Brain pericyte (primary cell): ENCODE measurements at regions not wholly inside any gene's neighbourhood (a gene's known extent, or its start where the extent isn't known, plus 50 kb on each side); places are given as distances from the start of the nearest gene placed in this dataset.
"Not testable (repeated sequence)": the region's sequence is repeated elsewhere in the genome, so short reads cannot be mapped to it uniquely, and the experiment has no call there.

Source experiments
- DNase-seq: peaks from one replicate; pipeline ENCODE4 v3.0.0-alpha.2; 2012; ENCODE audit warnings: low read depth, low spot score

- no peak for DNase-seq
Observed at GRCh38 chr3:5750091-5750490, 562.6 kb downstream of the EDEM1 start.

- no peak for DNase-seq
Observed at GRCh38 chr3:5750874-5751640, 563.5 kb downstream of the EDEM1 start.

- DNase-seq = no peak
Observed at GRCh38 chr3:5754602-5755001, 567.1 kb downstream of the EDEM1 start.

- DNase-seq = no peak
Observed at GRCh38 chr3:5756443-5756842, 568.9 kb downstream of the EDEM1 start.

- no peak for DNase-seq
Observed at GRCh38 chr3:5757213-5757804, 569.8 kb downstream of the EDEM1 start.

- no peak for DNase-seq
Observed at GRCh38 chr3:5758699-5759098, 571.2 kb downstream of the EDEM1 start.

GRCh38 chr3:5762506-5762905, 575.0 kb downstream of the EDEM1 start:
- no peak for DNase-seq

- DNase-seq = no peak
Observed at GRCh38 chr3:5766848-5767247, 579.3 kb downstream of the EDEM1 start.

GRCh38 chr3:5767304-5767703, 579.8 kb downstream of the EDEM1 start:
- no peak for DNase-seq

- no peak for DNase-seq
Observed at GRCh38 chr3:5768281-5768945, 580.9 kb downstream of the EDEM1 start.

- no peak for DNase-seq
Observed at GRCh38 chr3:5769825-5770224, 582.3 kb downstream of the EDEM1 start.

- no peak for DNase-seq
Observed at GRCh38 chr3:5774337-5774736, 586.8 kb downstream of the EDEM1 start.

GRCh38 chr3:5775100-5775499, 587.6 kb downstream of the EDEM1 start:
- DNase-seq = not testable (repeated sequence)

- no peak for DNase-seq
Observed at GRCh38 chr3:5784690-5785089, 597.2 kb downstream of the EDEM1 start.

GRCh38 chr3:5787861-5788488, 600.5 kb downstream of the EDEM1 start:
- DNase-seq = no peak

GRCh38 chr3:5788496-5788895, 601.0 kb downstream of the EDEM1 start:
- DNase-seq = no peak

GRCh38 chr3:5791558-5791957, 604.1 kb downstream of the EDEM1 start:
- DNase-seq = no peak

- no peak for DNase-seq
Observed at GRCh38 chr3:5796541-5796940, 609.0 kb downstream of the EDEM1 start.

GRCh38 chr3:5798809-5799208, 611.3 kb downstream of the EDEM1 start:
- no peak for DNase-seq

GRCh38 chr3:5799398-5799797, 611.9 kb downstream of the EDEM1 start:
- DNase-seq = no peak

GRCh38 chr3:5800965-5801364, 613.5 kb downstream of the EDEM1 start:
- no peak for DNase-seq

- DNase-seq = no peak
Observed at GRCh38 chr3:5806192-5806591, 618.7 kb downstream of the EDEM1 start.
